HG03064 (cell line): ENCODE measurements at regions not wholly inside any gene's neighbourhood (a gene's known extent, or its start where the extent isn't known, plus 50 kb on each side); places are given as distances from the start of the nearest gene placed in this dataset.

ENCODE experiments used
- ATAC-seq: cut with Tn5 transposase; IDR thresholded peaks from one replicate; pipeline ENCODE4 v1.9.1; 2021; ENCODE audit warnings: low read depth; ENCODE audit not compliant: unreplicated experiment

DNA sequence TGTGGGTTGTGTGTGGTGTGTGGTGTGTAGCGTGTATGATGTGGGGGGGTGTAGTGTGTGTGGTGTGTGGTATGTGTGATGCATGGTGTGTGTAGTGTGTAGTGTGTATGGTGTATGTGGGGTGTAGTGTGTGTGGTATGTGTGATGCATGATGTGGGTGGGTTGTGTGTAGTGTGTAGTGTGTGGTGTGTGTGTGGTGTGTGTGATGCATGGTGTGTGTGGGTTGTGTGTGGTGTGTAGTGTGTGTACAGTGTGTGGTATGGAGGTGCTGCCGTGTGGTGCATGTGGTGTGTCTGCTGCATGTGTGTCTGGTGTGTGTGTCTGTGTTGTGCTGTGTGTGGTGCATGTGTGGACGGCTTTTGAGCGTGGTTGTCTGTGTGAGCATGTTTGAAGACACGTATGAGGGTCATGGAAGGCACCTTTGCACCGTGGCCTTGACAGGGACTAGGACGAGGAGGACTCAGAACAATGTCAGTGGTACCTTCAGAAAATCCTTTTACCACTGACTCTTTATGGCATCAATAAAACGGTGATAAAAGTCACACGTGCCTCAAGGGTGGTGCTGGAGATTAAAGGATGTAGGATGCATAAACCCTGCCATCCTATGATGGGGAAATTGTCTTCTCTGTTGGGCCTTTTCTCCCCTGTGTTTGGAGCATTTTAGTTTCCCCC lies 328.7 kb upstream of the B3GAT1 start:
- ATAC-seq = no peak

DNA sequence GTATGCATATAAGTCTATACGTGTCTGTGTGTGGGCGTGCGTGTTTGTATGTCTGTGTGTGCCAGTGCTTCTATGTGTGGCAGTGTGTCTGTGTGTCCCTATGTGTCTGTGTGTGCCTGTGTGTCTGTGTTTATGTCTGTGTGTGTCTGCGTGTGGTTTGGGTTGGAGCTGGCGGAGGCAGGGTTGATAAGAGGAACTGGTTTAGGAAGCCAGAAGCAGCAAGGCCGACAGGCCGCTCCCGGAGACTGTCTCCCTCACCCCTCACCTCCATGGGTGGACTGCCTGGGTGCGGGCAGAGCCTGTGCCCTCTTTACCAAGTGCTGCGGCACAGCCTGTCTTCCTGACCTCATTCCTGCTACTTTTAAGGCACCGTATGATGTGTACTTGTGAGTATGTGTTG lies 327.1 kb upstream of the B3GAT1 start:
- ATAC-seq = no peak

DNA sequence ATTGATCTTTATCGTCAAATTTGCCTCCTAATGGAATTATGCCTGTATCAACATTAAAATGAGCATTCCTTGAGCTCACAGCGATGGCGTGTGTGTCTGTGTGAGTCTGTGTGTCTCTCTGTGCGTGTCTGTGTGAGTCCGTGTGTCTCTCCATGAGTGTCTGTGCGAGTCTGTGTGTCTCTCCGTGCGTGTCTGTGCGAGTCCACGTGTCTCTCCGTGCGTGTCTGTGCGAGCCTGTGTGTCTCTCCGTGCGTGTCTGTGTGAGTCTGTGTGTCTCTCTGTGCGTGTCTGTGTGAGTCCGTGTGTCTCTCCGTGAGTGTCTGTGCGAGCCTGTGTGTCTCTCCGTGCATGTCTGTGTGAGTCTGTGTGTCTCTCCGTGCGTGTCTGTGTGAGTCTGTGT lies 326.5 kb upstream of the B3GAT1 start:
- ATAC-seq = no peak

DNA sequence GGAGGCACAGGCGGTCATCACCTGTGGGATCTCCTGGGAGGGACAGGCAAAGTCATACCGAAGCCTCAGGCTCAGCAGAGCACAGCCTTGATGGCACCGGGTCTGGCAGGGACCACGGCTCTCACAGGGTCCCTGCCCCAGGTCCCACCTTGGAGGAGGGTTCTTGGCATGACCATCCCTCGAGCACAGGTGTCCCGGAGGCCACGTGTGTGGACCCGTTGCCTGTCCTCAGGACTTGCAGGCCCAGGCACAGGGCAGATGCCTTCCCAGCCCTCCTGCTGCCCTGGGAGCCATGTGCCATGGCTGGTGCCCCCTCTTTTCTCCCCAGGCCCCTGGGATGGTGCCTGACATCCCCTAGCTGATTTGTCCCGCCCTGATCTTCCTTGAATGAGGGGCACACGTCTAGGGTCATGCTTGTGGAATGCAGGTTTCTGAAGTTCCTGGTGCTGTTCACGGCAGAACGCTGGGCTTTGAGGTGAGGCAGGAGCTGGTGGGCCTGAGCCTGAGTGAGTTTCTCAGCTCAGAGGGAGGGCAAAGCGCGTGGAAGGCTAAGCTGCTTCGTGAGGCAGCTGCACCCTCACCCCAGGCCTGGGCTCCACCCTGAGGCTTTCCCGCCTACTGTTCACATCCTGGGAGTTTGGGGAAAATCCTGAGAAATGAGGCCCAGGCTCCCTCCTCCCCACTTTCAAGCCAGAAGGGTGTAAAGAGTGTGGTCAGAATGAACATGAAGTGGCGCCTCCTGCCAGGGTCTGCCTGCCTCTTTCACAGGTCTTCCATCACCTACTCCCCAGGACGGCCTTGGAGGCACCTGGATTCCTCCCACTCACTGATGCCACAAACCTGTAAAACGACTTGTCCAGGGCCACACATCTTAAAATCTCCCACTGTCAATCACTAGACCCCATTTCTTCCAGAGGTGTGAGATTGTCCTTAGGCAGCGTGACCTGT lies 325.8 kb upstream of the B3GAT1 start:
- ATAC-seq = no peak

DNA sequence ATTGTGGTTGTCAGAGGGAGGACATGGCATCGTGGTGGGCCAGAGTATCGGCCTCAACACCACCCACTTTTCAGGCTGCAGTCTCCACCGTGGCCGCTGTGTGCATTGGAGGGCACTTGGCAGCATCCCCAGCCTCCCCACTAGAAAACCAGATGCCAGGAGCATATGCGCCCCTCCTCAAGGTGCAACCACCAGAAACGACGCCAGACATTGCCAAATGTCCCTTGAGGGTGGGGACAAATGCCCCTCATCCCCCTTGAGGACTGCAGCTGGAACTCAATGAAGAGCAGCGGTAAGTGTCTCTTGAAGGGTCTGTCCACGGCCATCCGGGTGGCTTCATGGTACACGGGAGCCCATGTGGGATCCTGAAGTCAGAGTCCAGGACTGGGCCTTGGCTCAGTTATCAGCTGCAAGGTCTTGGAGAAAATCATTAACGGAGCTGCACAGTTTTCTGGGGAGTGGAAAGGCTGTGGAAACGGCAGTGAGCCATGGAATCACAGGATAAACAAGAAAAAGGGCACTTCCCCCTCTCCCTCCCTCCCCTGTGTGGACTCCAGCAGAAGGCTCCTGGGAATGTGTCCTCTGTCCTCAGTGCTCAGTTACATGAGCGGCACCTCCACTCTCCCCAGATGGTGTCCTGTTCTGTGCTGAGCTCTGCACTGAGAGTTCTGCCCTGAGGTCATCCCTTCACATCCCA lies 324.4 kb upstream of the B3GAT1 start:
- no peak for ATAC-seq

DNA sequence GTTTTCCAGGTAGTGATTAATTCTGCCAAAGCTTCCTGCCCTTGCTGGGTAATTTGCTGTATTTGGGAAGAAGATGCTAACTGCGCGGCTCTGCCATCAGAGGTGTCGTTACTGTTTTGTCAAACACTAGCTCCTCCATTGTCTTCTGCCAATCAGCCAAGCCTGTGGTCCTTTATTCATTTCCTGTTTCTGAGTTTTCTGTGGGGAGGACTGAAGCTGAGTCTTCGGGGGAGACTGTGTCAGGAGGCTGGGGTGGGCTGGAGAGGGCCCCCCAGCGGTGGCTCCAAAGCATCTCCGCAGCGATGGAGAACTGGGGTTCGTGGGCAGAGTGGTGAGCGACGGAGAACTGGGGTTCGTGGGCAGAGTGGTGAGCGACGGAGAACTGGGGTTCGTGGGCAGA lies 322.9 kb upstream of the B3GAT1 start:
- no peak for ATAC-seq

DNA sequence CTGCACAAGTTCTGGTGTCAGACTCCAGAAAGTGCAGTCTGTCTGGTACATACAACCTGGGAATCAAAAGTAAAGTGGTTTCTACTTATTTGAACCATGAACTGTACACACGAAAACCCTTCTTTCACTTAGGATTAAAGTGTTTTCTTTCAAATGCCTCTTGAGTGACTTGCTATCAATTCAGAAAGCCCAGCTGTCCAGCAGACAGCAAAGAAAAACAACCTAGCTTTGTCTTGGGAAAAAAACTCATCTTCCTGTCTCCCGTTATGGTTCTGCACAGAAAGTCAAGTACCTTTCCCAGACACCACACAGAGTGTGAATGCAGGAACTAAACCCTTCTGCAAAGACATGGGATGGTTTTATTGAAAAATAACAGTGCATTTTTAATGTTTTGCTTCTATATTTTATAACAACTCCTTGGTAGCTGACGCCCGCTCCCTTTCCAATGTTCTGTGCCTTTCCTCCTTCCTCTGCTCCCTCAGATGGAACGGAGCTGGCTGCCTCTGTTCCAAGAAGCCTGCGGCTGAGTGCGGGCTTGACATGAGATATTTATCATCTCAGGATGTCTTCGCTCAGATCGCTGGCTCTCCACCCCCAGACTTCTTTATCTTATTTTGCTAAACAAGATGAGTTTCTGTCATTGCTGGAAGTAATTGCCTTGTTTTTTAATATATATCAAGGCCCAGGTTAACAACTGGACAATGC lies 322.3 kb upstream of the B3GAT1 start:
- ATAC-seq = no peak

DNA sequence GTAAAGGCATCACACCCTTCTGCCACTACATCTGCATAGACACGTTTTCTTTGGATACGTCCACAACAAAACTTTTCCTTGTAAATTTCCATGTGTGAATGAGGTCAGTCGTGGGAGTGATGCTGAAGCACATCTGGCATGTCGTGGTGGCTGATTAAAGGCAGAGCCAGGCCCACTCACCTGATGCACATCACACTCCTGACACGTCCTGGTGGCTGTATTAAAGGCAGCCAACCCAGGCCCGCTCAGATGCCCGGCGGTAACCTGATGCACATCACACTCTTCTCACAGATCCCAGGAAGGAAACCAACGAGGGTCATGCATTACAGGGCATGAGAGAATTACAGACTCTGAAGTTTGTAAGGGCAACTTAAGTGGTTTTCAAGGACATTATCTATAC lies 321.6 kb upstream of the B3GAT1 start:
- ATAC-seq = no peak

DNA sequence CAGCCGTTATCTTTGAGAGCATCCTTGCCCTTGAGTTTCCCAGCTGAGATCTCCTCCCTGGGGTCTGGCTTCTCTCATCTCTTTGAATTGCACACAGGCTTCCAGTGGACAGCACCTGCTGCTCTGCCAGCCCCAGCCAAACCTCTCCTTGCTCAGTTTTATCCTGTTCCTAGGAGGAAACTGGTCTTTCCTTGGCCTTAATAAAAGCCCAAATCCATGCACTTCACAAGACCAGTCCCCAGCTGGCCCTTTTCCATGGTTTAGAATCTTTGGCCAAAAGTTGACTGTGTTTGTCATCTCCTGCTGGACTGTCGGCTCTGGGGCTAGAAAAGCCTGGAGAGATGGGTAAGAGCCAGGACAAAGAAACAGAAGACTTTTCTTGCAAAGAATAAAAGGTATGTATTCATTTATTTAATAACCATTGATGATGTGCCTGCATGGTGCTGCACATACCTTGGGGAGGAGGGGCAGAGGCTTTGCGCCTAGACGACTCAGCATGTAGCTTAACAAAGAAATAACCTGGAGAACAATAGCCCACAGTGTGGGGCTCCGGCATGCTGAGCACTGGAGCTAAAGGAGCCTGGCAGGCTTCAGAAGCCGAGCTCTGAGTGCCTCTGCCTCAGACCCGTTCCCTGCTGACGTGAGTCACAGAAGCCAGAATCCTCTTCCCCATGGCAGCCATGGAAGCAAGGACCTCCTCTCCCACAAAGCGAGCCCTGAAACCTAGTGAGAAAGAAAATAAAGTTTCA lies 319.3 kb upstream of the B3GAT1 start:
- no peak for ATAC-seq

DNA sequence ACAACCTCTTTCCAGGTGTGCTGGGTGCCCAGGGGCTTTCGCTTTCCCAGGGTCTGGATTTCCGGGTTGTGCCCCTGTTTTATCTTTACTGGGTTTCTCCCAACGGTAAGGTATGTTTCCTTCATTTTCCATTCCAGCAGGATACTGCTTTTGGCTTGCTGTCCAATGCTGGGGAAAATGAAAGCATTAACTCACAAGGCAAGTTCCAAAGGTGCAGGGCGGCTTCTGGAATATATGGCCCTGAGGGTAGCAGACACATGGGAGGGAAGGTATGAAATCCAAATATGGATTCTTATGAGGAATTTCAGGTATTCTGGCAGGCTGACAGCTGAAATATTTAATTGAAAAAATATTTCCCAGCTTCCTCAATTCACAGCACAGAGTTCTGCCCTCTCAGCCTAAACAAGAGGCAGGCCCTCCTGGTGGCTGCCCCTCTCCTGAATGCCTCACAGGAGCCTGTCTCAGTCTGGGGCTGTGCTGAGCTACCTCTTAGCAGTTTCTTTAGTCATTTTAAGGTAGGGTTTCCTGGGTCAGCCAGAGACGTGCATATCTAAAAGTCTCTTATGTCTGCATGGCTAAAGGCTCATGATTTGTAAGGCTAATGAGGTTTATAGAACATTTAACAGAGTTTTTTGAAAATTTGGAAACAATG lies 318.6 kb upstream of the B3GAT1 start:
- no peak for ATAC-seq

DNA sequence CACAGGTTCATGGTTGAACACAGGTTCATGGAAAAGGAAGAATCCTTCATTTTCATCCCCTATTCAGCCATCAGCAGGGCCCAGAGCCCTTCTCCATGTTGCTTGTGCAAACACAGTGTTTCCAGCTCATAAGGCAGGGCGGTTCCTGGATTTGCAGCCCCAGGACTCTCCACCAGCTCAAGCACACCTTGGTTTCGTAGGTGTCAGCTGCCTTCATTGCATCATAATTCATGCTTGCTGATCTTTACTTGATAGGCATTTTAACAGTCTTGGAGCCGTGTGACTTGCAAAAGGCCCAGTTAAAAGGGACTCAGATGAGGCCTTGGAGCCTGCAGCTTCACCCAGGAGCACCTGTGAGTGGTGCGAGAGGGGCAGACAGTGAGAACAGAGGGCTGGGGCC lies 318.1 kb upstream of the B3GAT1 start:
- ATAC-seq = no peak

DNA sequence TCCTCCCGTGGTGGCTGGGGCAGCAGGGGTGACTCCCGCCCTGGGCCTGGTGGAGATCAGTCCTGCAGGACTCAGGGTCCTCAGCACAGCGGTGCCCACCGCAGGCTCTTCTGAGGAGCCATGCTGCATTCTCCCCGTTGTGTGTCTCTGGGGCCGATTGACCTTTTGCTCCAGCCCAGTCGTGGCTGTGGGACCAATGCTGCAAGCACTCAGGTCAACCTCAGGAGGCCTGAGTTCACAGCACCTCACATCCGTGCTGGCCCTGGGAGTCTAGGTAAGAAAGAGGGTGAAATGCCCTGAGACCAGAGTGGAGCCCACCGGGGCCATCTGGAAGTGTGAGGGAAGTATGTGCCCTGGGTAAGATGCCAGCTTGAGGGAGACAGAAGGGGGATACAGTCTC lies 316.1 kb upstream of the B3GAT1 start:
- ATAC-seq = no peak

DNA sequence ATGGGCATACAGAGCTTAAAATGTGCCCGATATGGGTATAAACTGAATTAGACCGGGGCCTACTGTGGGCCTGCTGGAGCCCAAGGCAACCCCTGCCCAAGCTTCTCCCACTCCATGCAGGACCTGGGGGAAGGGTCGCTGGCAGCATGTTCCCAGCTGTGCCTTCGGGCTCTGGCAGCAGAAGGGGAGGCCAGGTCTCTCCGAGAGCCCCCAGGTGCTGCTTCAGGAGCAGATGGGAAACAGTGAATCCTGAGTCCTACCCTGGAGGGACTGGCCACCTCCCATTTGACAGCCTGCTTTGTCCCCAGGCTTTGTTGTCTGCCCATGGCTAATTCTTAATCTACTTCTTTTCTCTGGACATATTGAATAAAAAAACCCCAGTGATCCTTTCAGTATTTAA lies 315.6 kb upstream of the B3GAT1 start:
- no peak for ATAC-seq

DNA sequence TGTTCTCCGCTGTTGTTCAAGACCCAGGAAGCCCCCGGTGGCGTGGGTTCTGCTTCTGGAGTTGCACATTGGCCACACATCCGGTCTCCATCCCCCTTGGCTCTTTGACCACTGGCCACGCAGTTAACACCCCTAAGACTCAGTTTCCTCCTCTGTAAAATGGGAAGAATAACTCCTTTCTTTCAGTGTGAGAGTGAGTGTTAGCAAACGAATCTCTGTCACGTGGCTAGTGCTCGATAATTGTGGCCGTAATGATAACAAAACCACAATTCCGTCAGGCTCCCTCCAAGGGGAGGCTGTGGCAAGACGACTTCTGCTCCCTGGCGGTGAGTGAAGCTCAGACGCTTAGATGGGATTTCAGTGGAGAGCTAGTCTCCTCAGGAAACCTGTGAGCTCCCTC lies 315.2 kb upstream of the B3GAT1 start:
- no peak for ATAC-seq

DNA sequence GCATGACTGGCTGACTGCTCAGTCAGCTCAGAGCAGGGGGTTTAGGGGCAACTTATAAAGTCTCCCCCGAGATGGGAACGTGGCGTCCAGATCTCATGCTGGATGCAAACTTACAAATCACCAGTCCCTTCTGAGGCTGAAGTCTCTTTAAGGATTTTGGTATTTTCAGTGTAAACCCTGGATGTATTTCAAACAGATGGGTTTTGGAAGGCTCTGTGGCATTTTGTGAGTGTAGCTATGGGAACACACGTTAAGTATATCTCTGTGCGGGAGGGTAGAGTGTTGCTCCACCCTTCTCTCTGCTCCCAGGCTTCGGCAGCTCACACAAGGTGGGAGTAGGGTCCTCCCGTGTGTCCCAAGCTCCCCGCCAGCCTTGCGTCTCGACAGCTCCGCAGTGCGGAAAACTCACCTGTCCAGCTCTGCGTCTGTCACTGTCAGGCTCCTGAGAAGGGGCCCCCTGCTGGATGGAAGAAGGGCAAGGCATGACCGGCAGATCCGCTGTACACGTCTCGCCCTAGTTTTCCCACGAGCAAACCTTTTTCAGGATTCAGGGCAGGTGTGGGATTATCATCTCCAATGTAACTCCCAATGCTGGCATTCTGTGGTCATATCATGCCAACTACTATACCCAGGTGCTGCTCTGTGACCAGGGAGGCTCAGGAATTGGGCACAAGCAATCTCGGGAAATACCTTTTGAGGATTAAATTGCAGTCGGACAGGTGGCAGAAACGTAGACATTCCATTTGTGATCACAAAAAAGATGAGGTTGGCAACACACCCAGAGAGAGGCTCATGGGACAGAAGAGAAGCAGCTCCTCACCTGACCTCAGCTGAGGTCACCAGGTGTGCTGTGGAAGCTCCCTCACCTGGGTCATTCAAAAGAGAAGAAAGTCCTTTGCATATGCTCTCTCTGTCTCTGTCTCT lies 313.9 kb upstream of the B3GAT1 start:
- ATAC-seq = no peak

DNA sequence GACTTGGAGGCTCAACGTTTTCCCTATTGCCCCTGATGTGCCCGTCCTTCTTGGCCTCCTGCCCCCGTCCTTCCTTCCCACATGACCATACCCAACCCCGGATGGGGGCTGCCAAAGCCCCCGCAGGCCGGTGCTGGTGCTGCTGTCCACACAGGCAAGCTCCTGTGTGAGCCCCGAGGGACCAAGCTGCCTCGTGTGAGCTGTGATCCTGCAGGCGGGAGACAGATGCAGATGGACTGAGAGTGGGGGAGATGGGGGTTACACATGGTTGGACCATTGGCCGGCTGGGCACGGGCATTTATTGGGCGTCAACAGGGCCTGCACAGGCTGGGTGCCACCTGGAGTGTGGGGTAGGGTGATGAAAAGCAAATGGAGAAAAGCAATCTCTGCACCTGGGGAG lies 313.2 kb upstream of the B3GAT1 start:
- no peak for ATAC-seq

DNA sequence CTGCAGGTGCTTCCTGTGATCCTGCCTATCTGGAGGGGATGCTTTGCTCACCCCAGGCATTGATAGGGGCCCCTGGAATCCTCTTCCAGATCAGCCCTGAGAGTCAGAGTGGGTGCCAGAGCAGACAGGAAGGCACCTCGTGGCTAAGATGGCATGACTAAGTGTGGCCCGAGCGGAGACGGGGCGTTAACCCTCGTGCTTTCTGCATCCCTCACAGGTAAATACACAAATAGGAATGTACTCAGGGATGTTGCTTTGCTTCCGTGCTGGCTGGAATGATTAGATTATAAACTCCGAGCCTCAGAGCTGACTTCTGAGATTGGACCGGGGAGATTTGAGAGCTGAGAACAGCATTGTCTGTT lies 312.7 kb upstream of the B3GAT1 start:
- ATAC-seq = no peak

DNA sequence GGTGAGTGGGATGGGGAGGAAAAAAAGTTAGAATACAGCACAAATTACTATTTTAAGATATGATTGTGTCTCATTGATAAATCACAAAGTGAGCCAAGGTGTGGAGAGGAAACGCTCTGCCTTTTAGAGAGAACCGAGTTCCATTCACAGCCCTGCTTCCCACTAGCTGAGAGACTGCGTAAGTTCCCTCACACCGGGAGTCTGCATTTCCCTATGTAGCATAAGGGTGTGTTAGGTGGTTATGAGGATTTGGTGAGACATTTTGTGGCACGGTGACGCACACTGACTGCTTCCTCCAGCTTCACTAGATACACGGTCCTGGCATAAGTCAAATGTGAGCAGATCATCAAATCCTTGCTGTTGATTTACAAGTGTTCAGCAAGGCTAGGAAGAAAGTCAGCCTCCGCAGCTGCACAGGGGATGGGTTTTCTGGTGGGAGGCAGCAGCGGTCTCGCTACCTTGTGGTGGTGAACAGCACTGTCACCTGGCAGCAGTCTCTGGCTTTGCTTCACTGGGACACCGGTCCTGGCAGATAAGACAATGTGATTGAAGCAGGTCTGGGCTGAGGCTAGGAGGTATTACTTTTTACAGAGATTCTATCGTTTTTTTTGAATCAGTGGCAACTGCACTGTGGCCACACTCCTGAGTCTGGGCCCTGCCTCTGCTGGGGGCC lies 312.2 kb upstream of the B3GAT1 start:
- ATAC-seq = no peak
